Thymus (tissue), 11 donors: ENCODE measurements at regions not wholly inside any gene's neighbourhood (a gene's known extent, or its start where the extent isn't known, plus 50 kb on each side); places are given as distances from the start of the nearest gene placed in this dataset.

Experiments used
- DNase-seq, 9 donors: peaks; one replicate each; pipeline ENCODE4 v3.0.0-alpha.2; 2013; ENCODE audit warnings: low spot score in 9 of 9, low read depth in 6 of 9, missing footprints in 1 of 9
- H3K27ac ChIP-seq, 2 donors: one replicate each; pipeline ENCODE4 v1.5.1; 2013; ENCODE audit warnings: control low read depth in 1 of 2, low read depth in 1 of 2, low read length in 1 of 2, mild to moderate bottlenecking in 1 of 2, moderate library complexity in 1 of 2
- H3K27me3 ChIP-seq, 2 donors: one replicate each; pipeline ENCODE4 v1.5.1; 2013; ENCODE audit warnings: low read length in 1 of 2; ENCODE audit not compliant: control insufficient read depth in 2 of 2, insufficient read depth in 1 of 2
- H3K36me3 ChIP-seq, 2 donors: one replicate each; pipeline ENCODE4 v1.5.1; 2013; ENCODE audit warnings: low read length in 1 of 2, mild to moderate bottlenecking in 1 of 2, moderate library complexity in 1 of 2; ENCODE audit not compliant: control insufficient read depth in 2 of 2, insufficient read depth in 2 of 2
- H3K4me1 ChIP-seq, 2 donors: one replicate each; pipeline ENCODE4 v1.5.1; 2013; ENCODE audit warnings: low read length in 2 of 2; ENCODE audit not compliant: control insufficient read depth in 2 of 2, insufficient read depth in 2 of 2
- H3K4me3 ChIP-seq, 2 donors: one replicate each; pipeline ENCODE4 v1.5.1; 2013; ENCODE audit warnings: low read length in 2 of 2, control low read depth in 1 of 2, mild to moderate bottlenecking in 1 of 2
- H3K9me3 ChIP-seq, 2 donors: one replicate each; pipeline ENCODE4 v1.5.1; 2013; ENCODE audit warnings: low read length in 1 of 2, mild to moderate bottlenecking in 1 of 2; ENCODE audit not compliant: control insufficient read depth in 2 of 2, insufficient read depth in 1 of 2
- WGBS: extraction: QIAGEN DNeasy Blood & Tissue Kit; methylation state at CpG from one replicate; pipeline ENCODE4 v1.1.7; 2013; 5-methylcytosine and 5-hydroxymethylcytosine counted together
- donor health status: healthy.

- no peak overlapping the region for H3K27ac ChIP-seq
- DNase-seq = no peak
- no peak overlapping the region for H3K4me3 ChIP-seq
- no peaks in the 10 kb centered on the region for H3K27me3 ChIP-seq
- 89% methylated on average over 6 of the region's 6 CpGs for WGBS
- no peaks in the 10 kb centered on the region for H3K4me1 ChIP-seq
- H3K36me3 ChIP-seq = no peaks in the 10 kb centered on the region
- no peaks in the 10 kb centered on the region for H3K9me3 ChIP-seq
Measured at GRCh38 chr5:54760182-54760935, 225.0 kb downstream of the ESM1 start.

GRCh38 chr5:54758038-54758437 is 227.4 kb downstream of the ESM1 start:
- no peak for DNase-seq
- whole genome bisulfite sequencing = 96% methylated on average over 4 of the region's 4 CpGs
- Histone ChIP-seq H3K9me3 (no peaks in the 10 kb centered on the region), H3K4me3 (no peak overlapping the region), H3K4me1 (no peaks in the 10 kb centered on the region), H3K27me3 (no peaks in the 10 kb centered on the region), H3K27ac (no peak overlapping the region), H3K36me3 (no peaks in the 10 kb centered on the region)

- 98% methylated on average over 3 of the region's 3 CpGs for WGBS
- H3K27me3 ChIP-seq = no peaks in the 10 kb centered on the region
- H3K4me1 ChIP-seq = no peaks in the 10 kb centered on the region
- no peaks in the 10 kb centered on the region for H3K9me3 ChIP-seq
- no peak overlapping the region for H3K4me3 ChIP-seq
- H3K27ac ChIP-seq = no peak overlapping the region
- no peaks in the 10 kb centered on the region for H3K36me3 ChIP-seq
- DNase-seq = no peak
Measured at GRCh38 chr5:54757541-54757940, 227.9 kb downstream of the ESM1 start.

- DNase-seq = no peak
- no peak overlapping the region for H3K27ac ChIP-seq
- no peaks in the 10 kb centered on the region for H3K4me1 ChIP-seq
- H3K9me3 ChIP-seq = no peaks in the 10 kb centered on the region
- no peak overlapping the region for H3K4me3 ChIP-seq
- 93% methylated on average over 1 of the region's 1 CpG for WGBS
- no peaks in the 10 kb centered on the region for H3K36me3 ChIP-seq
- H3K27me3 ChIP-seq = no peaks in the 10 kb centered on the region
Measured at GRCh38 chr5:54756796-54757402, 228.5 kb downstream of the ESM1 start.

GRCh38 chr5:54756301-54756700 is 229.1 kb downstream of the ESM1 start:
- H3K27me3 ChIP-seq = no peaks in the 10 kb centered on the region
- no peaks in the 10 kb centered on the region for H3K9me3 ChIP-seq
- no peak overlapping the region for H3K4me3 ChIP-seq
- DNase-seq = no peak
- H3K36me3 ChIP-seq = no peaks in the 10 kb centered on the region
- no peak overlapping the region for H3K27ac ChIP-seq
- 47% methylated on average over 4 of the region's 4 CpGs for WGBS
- H3K4me1 ChIP-seq = no peaks in the 10 kb centered on the region

- Histone ChIP-seq H3K27me3 (no peaks in the 10 kb centered on the region), H3K4me3 (no peak overlapping the region), H3K36me3 (no peaks in the 10 kb centered on the region), H3K4me1 (no peaks in the 10 kb centered on the region), H3K9me3 (no peaks in the 10 kb centered on the region), H3K27ac (no peak overlapping the region)
- WGBS = 94% methylated on average over 2 of the region's 2 CpGs
- DNase-seq = no peak
Measured at GRCh38 chr5:54754878-54755277, 230.5 kb downstream of the ESM1 start.

- no peaks in the 10 kb centered on the region for H3K4me1 ChIP-seq
- DNase-seq = no peak
- no peaks in the 10 kb centered on the region for H3K27me3 ChIP-seq
- H3K9me3 ChIP-seq = no peaks in the 10 kb centered on the region
- no peak overlapping the region for H3K27ac ChIP-seq
- no peak overlapping the region for H3K4me3 ChIP-seq
- no peaks in the 10 kb centered on the region for H3K36me3 ChIP-seq
- 98% methylated on average over 7 of the region's 7 CpGs for WGBS
Measured at GRCh38 chr5:54754420-54754819, 231.0 kb downstream of the ESM1 start.

- Histone ChIP-seq H3K4me3 (no peak overlapping the region), H3K27me3 (no peaks in the 10 kb centered on the region), H3K36me3 (no peaks in the 10 kb centered on the region), H3K4me1 (no peaks in the 10 kb centered on the region), H3K27ac (no peak overlapping the region), H3K9me3 (no peaks in the 10 kb centered on the region)
- no peak for DNase-seq
- WGBS = 96% methylated on average over 1 of the region's 1 CpG
Measured at GRCh38 chr5:54753753-54754152, 231.6 kb downstream of the ESM1 start.

- no peak for DNase-seq
- no peaks in the 10 kb centered on the region for H3K27me3 ChIP-seq
- no peaks in the 10 kb centered on the region for H3K4me1 ChIP-seq
- H3K9me3 ChIP-seq = no peaks in the 10 kb centered on the region
- H3K36me3 ChIP-seq = no peaks in the 10 kb centered on the region
- 49% methylated on average over 4 of the region's 4 CpGs for WGBS
- H3K4me3 ChIP-seq = no peak overlapping the region
- H3K27ac ChIP-seq = no peak overlapping the region
Measured at GRCh38 chr5:54753034-54753433, 232.4 kb downstream of the ESM1 start.
